Choroid plexus epithelial cell (primary cell): ENCODE measurements at regions not wholly inside any gene's neighbourhood (a gene's known extent, or its start where the extent isn't known, plus 50 kb on each side); places are given as distances from the start of the nearest gene placed in this dataset.

Experiments used
- DNase-seq: peaks from one replicate; pipeline ENCODE4 v3.0.0-alpha.2; 2010; ENCODE audit warnings: low read depth
- H3K4me3 ChIP-seq: 2 replicates; pipeline ENCODE4 v1.5.1; 2011; ENCODE audit warnings: low read depth, mild to moderate bottlenecking, control low read depth, low read length, moderate library complexity
- TF ChIP-seq, protein P1 (sequence below): conservative IDR thresholded peaks from 2 replicates; pipeline ENCODE4 v1.5.1; 2011; ENCODE audit warnings: low read depth, mild to moderate bottlenecking, control low read depth, inconsistent platforms, low read length, moderate library complexity

GRCh38 chr14:87866116-87866515 is 126.9 kb downstream of the GALC start:
- TF ChIP-seq, protein P1, sequence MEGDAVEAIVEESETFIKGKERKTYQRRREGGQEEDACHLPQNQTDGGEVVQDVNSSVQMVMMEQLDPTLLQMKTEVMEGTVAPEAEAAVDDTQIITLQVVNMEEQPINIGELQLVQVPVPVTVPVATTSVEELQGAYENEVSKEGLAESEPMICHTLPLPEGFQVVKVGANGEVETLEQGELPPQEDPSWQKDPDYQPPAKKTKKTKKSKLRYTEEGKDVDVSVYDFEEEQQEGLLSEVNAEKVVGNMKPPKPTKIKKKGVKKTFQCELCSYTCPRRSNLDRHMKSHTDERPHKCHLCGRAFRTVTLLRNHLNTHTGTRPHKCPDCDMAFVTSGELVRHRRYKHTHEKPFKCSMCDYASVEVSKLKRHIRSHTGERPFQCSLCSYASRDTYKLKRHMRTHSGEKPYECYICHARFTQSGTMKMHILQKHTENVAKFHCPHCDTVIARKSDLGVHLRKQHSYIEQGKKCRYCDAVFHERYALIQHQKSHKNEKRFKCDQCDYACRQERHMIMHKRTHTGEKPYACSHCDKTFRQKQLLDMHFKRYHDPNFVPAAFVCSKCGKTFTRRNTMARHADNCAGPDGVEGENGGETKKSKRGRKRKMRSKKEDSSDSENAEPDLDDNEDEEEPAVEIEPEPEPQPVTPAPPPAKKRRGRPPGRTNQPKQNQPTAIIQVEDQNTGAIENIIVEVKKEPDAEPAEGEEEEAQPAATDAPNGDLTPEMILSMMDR, result no peak
- DNase-seq, result no peak
- H3K4me3 ChIP-seq, result no peak overlapping the region

DNA sequence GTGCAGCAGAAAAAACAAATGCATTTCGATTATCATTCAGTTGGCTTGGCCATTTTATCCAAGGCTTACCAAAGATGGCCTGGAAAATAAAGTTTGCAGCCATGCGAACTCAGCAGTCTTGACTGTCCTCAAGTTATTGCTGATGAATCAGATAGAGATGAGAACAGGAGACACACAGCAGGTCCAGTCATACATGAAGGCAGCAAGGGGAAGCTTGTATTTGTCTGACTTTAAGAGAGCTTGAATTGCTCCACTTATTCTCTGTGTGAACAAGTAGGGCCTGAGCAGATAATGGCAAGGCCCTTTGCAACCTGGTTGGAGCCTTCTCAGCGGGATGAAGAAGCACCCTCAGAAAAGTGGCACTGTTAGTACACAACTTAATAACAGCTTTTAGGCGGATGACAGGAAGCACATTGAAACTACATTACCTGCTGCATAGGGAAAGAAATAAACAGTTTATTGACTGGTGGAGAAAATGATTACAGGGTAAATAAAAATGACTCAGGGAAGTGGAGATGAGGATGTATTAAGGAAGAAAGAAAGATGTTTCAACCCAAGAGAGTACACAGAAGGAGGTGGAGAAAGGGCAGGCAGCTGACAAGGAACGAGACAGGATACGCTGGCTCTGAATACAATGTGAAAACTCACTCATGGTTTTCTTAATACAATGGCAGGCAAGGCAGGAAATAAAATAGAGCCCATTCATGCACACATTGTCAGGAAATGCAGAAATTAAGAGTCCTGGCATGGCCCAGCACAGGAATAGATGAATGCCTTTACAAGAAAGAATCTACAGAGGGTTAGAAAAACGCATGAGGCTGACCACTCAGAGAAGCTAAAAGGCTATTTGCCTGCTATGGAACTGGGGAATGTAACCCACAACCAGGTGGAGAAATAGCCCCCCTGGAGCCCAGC is 128.4 kb downstream of the GALC start:
- TF ChIP-seq, protein P1, result no peak
- DNase-seq, result no peak
- no peak overlapping the region for H3K4me3 ChIP-seq

DNA sequence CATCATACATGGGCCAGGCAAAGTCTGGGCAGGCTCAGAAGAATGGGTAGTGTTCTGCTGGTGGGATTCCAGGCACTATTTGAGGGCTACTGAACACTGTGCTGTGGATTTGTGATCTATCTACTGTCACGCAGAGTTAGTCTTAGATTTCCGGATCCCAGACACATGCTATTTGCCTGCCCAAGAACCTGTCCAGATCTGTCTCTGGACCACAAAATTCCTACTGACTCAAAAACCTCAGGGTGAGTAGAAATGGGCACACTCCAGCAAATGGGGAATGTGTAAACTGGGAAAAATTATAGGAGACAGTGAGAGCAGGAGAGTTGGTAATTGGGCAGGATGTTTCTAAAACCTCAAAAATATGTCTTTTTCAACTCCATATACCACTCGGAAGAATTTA is 129.9 kb downstream of the GALC start:
- DNase-seq, result no peak
- no peak overlapping the region for H3K4me3 ChIP-seq
- TF ChIP-seq, protein P1, result no peak

DNA sequence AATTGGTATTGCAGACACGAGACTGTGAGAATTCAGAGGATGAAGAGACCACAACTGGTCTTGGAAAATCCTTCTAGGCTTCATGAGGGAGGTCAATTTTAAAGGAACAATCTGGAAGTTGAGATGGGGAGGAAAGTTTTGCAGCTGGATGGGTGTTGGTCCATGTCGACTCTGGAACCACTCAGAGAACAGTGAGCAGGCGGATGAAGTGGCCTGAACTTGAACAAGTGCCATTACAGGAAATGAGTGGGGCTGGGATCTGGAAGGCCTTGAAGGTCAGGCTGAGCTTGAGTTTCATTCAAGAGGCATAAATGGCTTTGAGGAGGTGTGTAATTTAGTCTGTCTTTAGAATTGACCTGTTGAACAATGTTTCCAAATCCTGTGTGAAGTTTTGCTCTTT is 140.9 kb downstream of the GALC start:
- DNase-seq, result no peak
- H3K4me3 ChIP-seq, result no peak overlapping the region
- TF ChIP-seq, protein P1, result no peak

DNA sequence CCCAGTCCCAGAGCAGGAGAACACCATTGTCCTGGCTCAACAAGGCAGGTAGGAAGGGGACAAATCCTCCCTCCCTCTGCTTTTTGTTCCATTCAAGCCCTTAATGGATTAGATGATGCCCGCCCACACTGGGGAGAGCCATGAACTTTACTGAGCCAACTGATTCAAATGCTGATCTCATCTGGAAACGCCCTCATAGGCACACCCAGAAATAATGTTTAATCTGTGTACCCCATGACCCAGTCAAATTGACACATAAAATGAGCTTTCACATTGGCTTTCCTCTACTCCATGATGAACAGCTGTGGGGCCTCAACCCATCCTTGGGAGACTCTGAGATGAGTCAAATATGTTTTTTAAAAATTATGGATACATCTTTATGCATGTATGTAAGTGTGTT is 141.8 kb downstream of the GALC start:
- DNase-seq, result no peak
- no peak overlapping the region for H3K4me3 ChIP-seq
- TF ChIP-seq, protein P1, result no peak

- TF ChIP-seq, protein P1, result no peak
- no peak overlapping the region for H3K4me3 ChIP-seq
- DNase-seq, result no peak
Observed at GRCh38 chr14:87847216-87847755, 145.7 kb downstream of the GALC start.
